Bronchial epithelial cell (primary cell): ENCODE measurements at regions not wholly inside any gene's neighbourhood (a gene's known extent, or its start where the extent isn't known, plus 50 kb on each side); places are given as distances from the start of the nearest gene placed in this dataset.

Experiments used
- DNase-seq: peaks from one replicate; pipeline ENCODE4 v3.0.0-alpha.2; 2010; ENCODE audit warnings: low read depth
- FAIRE-seq: peaks from 2 replicates; lab custom pipeline; 2011; peaks lifted over from hg19 to GRCh38; lab: Jason Lieb, UNC
- H3K27me3 ChIP-seq: 2 replicates; pipeline ENCODE4 v1.5.1; 2011; ENCODE audit warnings: low read length; ENCODE audit not compliant: control insufficient read depth, insufficient read depth
- H3K36me3 ChIP-seq: 2 replicates; pipeline ENCODE4 v1.5.1; 2011; ENCODE audit warnings: low read length; ENCODE audit not compliant: control insufficient read depth, insufficient read depth
- H3K4me3 ChIP-seq: 2 replicates; pipeline ENCODE4 v1.5.1; 2011; ENCODE audit warnings: mild to moderate bottlenecking, low read depth, low read length, control low read depth
- CTCF ChIP-seq: IDR thresholded peaks from 2 replicates; pipeline ENCODE4 v1.5.1; 2011; ENCODE audit warnings: mild to moderate bottlenecking, moderate library complexity, low read length, control low read depth, inconsistent platforms; ENCODE audit not compliant: insufficient read depth, severe bottlenecking

- no peaks in the 10 kb centered on the region for H3K36me3 ChIP-seq
- H3K4me3 ChIP-seq: no peak overlapping the region
- TF ChIP-seq CTCF: no peak
- no peaks in the 10 kb centered on the region for H3K27me3 ChIP-seq
- no peak for DNase-seq
- FAIRE-seq: no peak
Observed at GRCh38 chr12:25743679-25744215, 190.7 kb upstream of the LMNTD1 start.

GRCh38 chr12:25744313-25744712, 191.2 kb upstream of the LMNTD1 start:
- no peak for TF ChIP-seq CTCF
- no peak for DNase-seq
- no peak for FAIRE-seq
- Histone ChIP-seq H3K36me3 (no peaks in the 10 kb centered on the region), H3K27me3 (no peaks in the 10 kb centered on the region), H3K4me3 (no peak overlapping the region)

GRCh38 chr12:25745281-25745680, 192.2 kb upstream of the LMNTD1 start:
- TF ChIP-seq CTCF: no peak
- FAIRE-seq: no peak
- H3K36me3 ChIP-seq: no peaks in the 10 kb centered on the region
- no peak for DNase-seq
- H3K27me3 ChIP-seq: no peaks in the 10 kb centered on the region
- H3K4me3 ChIP-seq: no peak overlapping the region

- FAIRE-seq: no peak
- H3K27me3 ChIP-seq: no peaks in the 10 kb centered on the region
- H3K4me3 ChIP-seq: no peak overlapping the region
- no peaks in the 10 kb centered on the region for H3K36me3 ChIP-seq
- TF ChIP-seq CTCF: no peak
- DNase-seq: no peak
Observed at GRCh38 chr12:25746131-25746530, 193.0 kb upstream of the LMNTD1 start.

GRCh38 chr12:25752710-25753309, 199.7 kb upstream of the LMNTD1 start:
- DNase-seq (no peak), FAIRE-seq (no peak)
- no peak for TF ChIP-seq CTCF
- Histone ChIP-seq H3K4me3 (no peak overlapping the region), H3K27me3 (no peaks in the 10 kb centered on the region), H3K36me3 (no peaks in the 10 kb centered on the region)
